HEK293 (cell line): ENCODE measurements at regions not wholly inside any gene's neighbourhood (a gene's known extent, or its start where the extent isn't known, plus 50 kb on each side); places are given as distances from the start of the nearest gene placed in this dataset.

ENCODE experiments used
- CTCF ChIA-PET: fragments of 350-600 bp; formaldehyde crosslinking; extraction: SDS; loops from one replicate; lab custom pipeline; 2021; ENCODE audit warnings: antibody characterized with exemption; lab: Yijun Ruan, JAX
- POLR2A ChIA-PET: fragments of 300-600 bp; formaldehyde crosslinking; extraction: SDS; loops from one replicate; lab custom pipeline; 2020; ENCODE audit warnings: antibody characterized with exemption, inconsistent platforms; lab: Yijun Ruan, JAX
- H3K27ac ChIP-seq: fragments of 200-500 bp; sonication (Bioruptor generic); 2 replicates; pipeline ENCODE4 v1.5.1; 2014; ENCODE audit warnings: low read depth, low read length, control low read depth, inconsistent platforms; ENCODE audit errors: extremely low read depth
- H3K36me3 ChIP-seq, 2 experiments: fragments of 200-500 bp in 1 of 2; sonication (Bioruptor generic) in 1 of 2; 1 replicate in 1 of 2; 2 replicates in 1 of 2; pipeline ENCODE4 v1.5.1; 2014 to 2017; ENCODE audit warnings: inconsistent platforms in 2 of 2, low read length in 2 of 2; ENCODE audit not compliant: control insufficient read depth in 2 of 2, insufficient read depth in 1 of 2
- H3K4me1 ChIP-seq: fragments of 200-500 bp; sonication (Bioruptor generic); 2 replicates; pipeline ENCODE4 v1.5.1; 2014; ENCODE audit warnings: mild to moderate bottlenecking, low read length, inconsistent platforms; ENCODE audit not compliant: control insufficient read depth, insufficient read depth
- H3K4me3 ChIP-seq: 2 replicates; pipeline ENCODE4 v1.5.1; 2011; ENCODE audit warnings: low read depth, mild to moderate bottlenecking, control low read depth, low read length, moderate library complexity
- H3K9me3 ChIP-seq: fragments of 200-500 bp; sonication (Bioruptor generic); 2 replicates; pipeline ENCODE4 v1.5.1; 2014; ENCODE audit warnings: low read depth, low read length, inconsistent platforms; ENCODE audit not compliant: control insufficient read depth, insufficient read depth
- BCL11B ChIP-seq: fragments of 450-650 bp; formaldehyde crosslinking; IDR thresholded peaks from 2 replicates; pipeline ENCODE4 v1.5.1; 2016; ENCODE audit warnings: low read depth, missing biosample characterization, missing genetic modification characterization
- GFI1B ChIP-seq: fragments of 450-650 bp; formaldehyde crosslinking; IDR thresholded peaks from 2 replicates; pipeline ENCODE4 v1.5.1; 2016; ENCODE audit warnings: missing biosample characterization, missing genetic modification characterization
- HOXC10 ChIP-seq: sonication (generic); formaldehyde crosslinking; IDR thresholded peaks from 2 replicates; pipeline ENCODE4 v1.8.1; 2023; ENCODE audit warnings: mild to moderate bottlenecking, missing genetic modification reagents
- IKZF3 ChIP-seq: fragments of 450-650 bp; IDR thresholded peaks from 2 replicates; pipeline ENCODE4 v1.5.0; 2018; ENCODE audit warnings: missing biosample characterization, mild to moderate bottlenecking, missing genetic modification characterization, moderate library complexity
- KLF10 ChIP-seq: fragments of 450-650 bp; IDR thresholded peaks from 2 replicates; pipeline ENCODE4 v1.5.1; 2018; ENCODE audit warnings: missing biosample characterization, mild to moderate bottlenecking, missing genetic modification characterization
- KLF17 ChIP-seq: fragments of 450-650 bp; formaldehyde crosslinking; IDR thresholded peaks from 2 replicates; pipeline ENCODE4 v1.5.1; 2016; ENCODE audit warnings: missing biosample characterization, missing genetic modification characterization
- KLF7 ChIP-seq: fragments of 450-650 bp; formaldehyde crosslinking; IDR thresholded peaks from 2 replicates; pipeline ENCODE4 v1.5.1; 2016; ENCODE audit warnings: missing biosample characterization, missing genetic modification characterization, borderline replicate concordance
- MZF1 ChIP-seq: fragments of 450-650 bp; formaldehyde crosslinking; IDR thresholded peaks from 2 replicates; pipeline ENCODE4 v1.5.1; 2017; ENCODE audit warnings: missing biosample characterization, missing genetic modification characterization, borderline replicate concordance
- ZIC2 ChIP-seq: fragments of 450-650 bp; formaldehyde crosslinking; IDR thresholded peaks from 2 replicates; pipeline ENCODE4 v1.5.1; 2016; ENCODE audit warnings: missing biosample characterization, missing genetic modification characterization
- ZNF140 ChIP-seq: fragments of 450-650 bp; formaldehyde crosslinking; IDR thresholded peaks from 2 replicates; pipeline ENCODE4 v1.5.1; 2016; ENCODE audit warnings: missing biosample characterization, missing genetic modification characterization
- ZNF24 ChIP-seq: fragments of 450-650 bp; formaldehyde crosslinking; IDR thresholded peaks from 2 replicates; pipeline ENCODE4 v1.5.1; 2016; ENCODE audit warnings: missing biosample characterization, missing genetic modification characterization
- ZNF341 ChIP-seq: fragments of 450-650 bp; formaldehyde crosslinking; IDR thresholded peaks from 2 replicates; pipeline ENCODE4; 2016; ENCODE audit warnings: low read depth, missing biosample characterization, missing genetic modification characterization
- ZNF37A ChIP-seq: fragments of 450-650 bp; IDR thresholded peaks from 2 replicates; pipeline ENCODE4 v1.5.1; 2018; ENCODE audit warnings: missing biosample characterization, missing genetic modification characterization
- ZNF510 ChIP-seq: fragments of 450-650 bp; formaldehyde crosslinking; IDR thresholded peaks from 2 replicates; pipeline ENCODE4 v1.5.1; 2018; ENCODE audit warnings: mild to moderate bottlenecking, missing genetic modification characterization, missing biosample characterization; ENCODE audit not compliant: insufficient replicate concordance
- ZNF521 ChIP-seq: fragments of 450-650 bp; formaldehyde crosslinking; IDR thresholded peaks from 2 replicates; pipeline ENCODE4 v1.5.1; 2017; ENCODE audit warnings: missing biosample characterization, mild to moderate bottlenecking, missing genetic modification characterization
- ZNF561 ChIP-seq: fragments of 450-650 bp; IDR thresholded peaks from 2 replicates; pipeline ENCODE4 v1.5.1; 2018; ENCODE audit warnings: missing biosample characterization, missing genetic modification characterization, borderline replicate concordance
- ZNF76 ChIP-seq: fragments of 450-650 bp; formaldehyde crosslinking; IDR thresholded peaks from 2 replicates; pipeline ENCODE4; 2016; ENCODE audit warnings: low read depth, missing biosample characterization, missing genetic modification characterization, borderline replicate concordance
- ZNF791 ChIP-seq: fragments of 450-650 bp; formaldehyde crosslinking; IDR thresholded peaks from 2 replicates; pipeline ENCODE4 v1.5.1; 2016; ENCODE audit warnings: missing biosample characterization, missing genetic modification characterization
- ZNF837 ChIP-seq: fragments of 450-650 bp; formaldehyde crosslinking; IDR thresholded peaks from 2 replicates; pipeline ENCODE4 v1.5.1; 2016; ENCODE audit warnings: missing biosample characterization, missing genetic modification characterization
- TF ChIP-seq, protein P1 (sequence below): fragments of 450-650 bp; formaldehyde crosslinking; IDR thresholded peaks from 2 replicates; pipeline ENCODE4; 2016; ENCODE audit warnings: missing biosample characterization, missing genetic modification characterization
- TF ChIP-seq, protein P2 (sequence below): fragments of 450-650 bp; formaldehyde crosslinking; conservative IDR thresholded peaks from 2 replicates; pipeline ENCODE4 v1.5.1; 2016; ENCODE audit warnings: low read depth, missing biosample characterization, missing genetic modification characterization
- TF ChIP-seq, protein P3 (sequence below): fragments of 450-650 bp; IDR thresholded peaks from 2 replicates; pipeline ENCODE4 v1.5.1; 2018; ENCODE audit warnings: missing biosample characterization, missing genetic modification characterization
- TF ChIP-seq, protein P4 (sequence below): fragments of 450-650 bp; formaldehyde crosslinking; IDR thresholded peaks from 2 replicates; pipeline ENCODE4 v1.5.1; 2016; ENCODE audit warnings: missing biosample characterization, missing genetic modification characterization

DNA sequence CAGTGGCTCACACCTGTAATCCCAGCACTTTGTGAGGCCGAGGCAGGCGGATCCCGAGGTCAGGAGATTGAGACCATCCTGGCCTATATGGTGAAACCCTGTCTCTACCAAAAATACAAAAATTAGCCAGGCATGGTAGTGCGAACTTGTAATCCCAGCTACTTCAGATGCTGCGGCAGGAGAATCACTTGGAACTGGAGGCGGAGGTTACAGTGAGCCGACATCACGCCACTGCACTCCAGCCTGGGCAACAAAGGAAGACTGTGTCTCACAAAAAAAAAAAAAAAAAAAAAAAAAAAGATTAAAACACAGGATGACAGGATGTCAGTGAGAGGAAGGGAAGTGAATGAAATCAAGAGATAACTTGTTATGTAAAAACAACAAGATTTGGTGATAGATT, 1158.5 kb downstream of the PCDH9 start (continued):
- TF ChIP-seq ZNF837 (tag by site-specific recombination), result no peak
- TF ChIP-seq KLF7 (tag by site-specific recombination), result no peak
- no peak for TF ChIP-seq ZNF140 (tag by site-specific recombination)
- no peak for TF ChIP-seq GFI1B (tag by site-specific recombination)
- no peak for TF ChIP-seq MZF1 (tag by site-specific recombination)
- TF ChIP-seq, protein P1, sequence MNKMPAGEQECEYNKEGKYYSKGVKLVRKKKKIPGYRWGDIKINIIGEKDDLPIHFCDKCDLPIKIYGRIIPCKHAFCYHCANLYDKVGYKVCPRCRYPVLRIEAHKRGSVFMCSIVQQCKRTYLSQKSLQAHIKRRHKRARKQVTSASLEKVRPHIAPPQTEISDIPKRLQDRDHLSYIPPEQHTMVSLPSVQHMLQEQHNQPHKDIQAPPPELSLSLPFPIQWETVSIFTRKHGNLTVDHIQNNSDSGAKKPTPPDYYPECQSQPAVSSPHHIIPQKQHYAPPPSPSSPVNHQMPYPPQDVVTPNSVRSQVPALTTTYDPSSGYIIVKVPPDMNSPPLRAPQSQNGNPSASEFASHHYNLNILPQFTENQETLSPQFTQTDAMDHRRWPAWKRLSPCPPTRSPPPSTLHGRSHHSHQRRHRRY (tag by site-specific recombination), result no peak
- no peak for TF ChIP-seq IKZF3 (tag by site-specific recombination)

- ChIA-PET CTCF (no interaction called here), POLR2A (no interaction called here)
- TF ChIP-seq ZIC2 (tag by site-specific recombination) (no peak), ZNF791 (tag by site-specific recombination) (no peak), BCL11B (tag by site-specific recombination) (no peak), ZNF510 (tag by site-specific recombination) (no peak), KLF17 (tag by site-specific recombination) (no peak), ZNF561 (tag by site-specific recombination) (no peak), KLF10 (tag by site-specific recombination) (no peak), ZNF341 (no peak)
- TF ChIP-seq, protein P2, sequence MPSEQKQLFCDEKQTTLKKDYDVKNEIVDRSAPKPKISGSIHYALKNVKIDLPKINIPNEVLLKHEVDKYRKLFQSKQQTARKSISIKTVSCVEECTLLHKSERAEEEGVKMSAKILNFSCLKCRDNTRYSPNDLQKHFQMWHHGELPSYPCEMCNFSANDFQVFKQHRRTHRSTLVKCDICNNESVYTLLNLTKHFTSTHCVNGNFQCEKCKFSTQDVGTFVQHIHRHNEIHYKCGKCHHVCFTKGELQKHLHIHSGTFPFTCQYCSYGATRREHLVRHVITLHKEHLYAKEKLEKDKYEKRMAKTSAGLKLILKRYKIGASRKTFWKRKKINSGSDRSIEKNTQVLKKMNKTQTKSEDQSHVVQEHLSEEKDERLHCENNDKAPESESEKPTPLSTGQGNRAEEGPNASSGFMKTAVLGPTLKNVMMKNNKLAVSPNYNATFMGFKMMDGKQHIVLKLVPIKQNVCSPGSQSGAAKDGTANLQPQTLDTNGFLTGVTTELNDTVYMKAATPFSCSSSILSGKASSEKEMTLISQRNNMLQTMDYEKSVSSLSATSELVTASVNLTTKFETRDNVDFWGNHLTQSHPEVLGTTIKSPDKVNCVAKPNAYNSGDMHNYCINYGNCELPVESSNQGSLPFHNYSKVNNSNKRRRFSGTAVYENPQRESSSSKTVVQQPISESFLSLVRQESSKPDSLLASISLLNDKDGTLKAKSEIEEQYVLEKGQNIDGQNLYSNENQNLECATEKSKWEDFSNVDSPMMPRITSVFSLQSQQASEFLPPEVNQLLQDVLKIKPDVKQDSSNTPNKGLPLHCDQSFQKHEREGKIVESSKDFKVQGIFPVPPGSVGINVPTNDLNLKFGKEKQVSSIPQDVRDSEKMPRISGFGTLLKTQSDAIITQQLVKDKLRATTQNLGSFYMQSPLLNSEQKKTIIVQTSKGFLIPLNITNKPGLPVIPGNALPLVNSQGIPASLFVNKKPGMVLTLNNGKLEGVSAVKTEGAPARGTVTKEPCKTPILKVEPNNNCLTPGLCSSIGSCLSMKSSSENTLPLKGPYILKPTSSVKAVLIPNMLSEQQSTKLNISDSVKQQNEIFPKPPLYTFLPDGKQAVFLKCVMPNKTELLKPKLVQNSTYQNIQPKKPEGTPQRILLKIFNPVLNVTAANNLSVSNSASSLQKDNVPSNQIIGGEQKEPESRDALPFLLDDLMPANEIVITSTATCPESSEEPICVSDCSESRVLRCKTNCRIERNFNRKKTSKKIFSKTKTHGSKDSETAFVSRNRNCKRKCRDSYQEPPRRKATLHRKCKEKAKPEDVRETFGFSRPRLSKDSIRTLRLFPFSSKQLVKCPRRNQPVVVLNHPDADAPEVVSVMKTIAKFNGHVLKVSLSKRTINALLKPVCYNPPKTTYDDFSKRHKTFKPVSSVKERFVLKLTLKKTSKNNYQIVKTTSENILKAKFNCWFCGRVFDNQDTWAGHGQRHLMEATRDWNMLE (tag by site-specific recombination), result no peak
- H3K4me1 ChIP-seq, result no peaks in the 10 kb centered on the region
- no peaks in the 10 kb centered on the region for H3K36me3 ChIP-seq
- H3K4me3 ChIP-seq, result no peak overlapping the region
- H3K9me3 ChIP-seq, result no peaks in the 10 kb centered on the region
- H3K27ac ChIP-seq, result no peak overlapping the region
These were observed 1159.1 kb downstream of the PCDH9 start for GRCh38 chr13:66071029-66071428.

DNA sequence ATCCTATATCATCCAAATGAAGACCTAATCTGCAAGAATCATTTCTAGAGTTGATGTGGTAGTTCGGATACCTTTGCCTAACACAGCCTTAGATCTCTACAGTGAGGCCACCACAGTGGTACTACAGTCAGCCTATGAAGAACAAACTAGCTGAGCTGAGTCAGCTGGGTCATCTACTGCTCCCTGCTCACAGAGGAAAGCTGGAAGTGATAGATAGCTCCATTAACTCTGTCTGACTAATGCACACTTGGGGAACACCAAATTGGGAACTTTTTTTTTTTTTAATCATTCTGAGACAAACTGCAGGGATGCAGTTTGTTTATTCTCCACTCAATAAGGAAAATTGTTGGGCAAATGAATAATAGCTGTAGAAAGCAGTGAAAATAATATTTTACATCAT, 1160.6 kb downstream of the PCDH9 start:
- Histone ChIP-seq H3K9me3 (no peaks in the 10 kb centered on the region), H3K4me3 (no peak overlapping the region), H3K4me1 (no peaks in the 10 kb centered on the region), H3K36me3 (no peaks in the 10 kb centered on the region), H3K27ac (no peak overlapping the region)
- ChIA-PET POLR2A (no interaction called here), CTCF (no interaction called here)
- no peak for TF ChIP-seq ZNF521
- no peak for TF ChIP-seq ZNF37A
- TF ChIP-seq, protein P3, sequence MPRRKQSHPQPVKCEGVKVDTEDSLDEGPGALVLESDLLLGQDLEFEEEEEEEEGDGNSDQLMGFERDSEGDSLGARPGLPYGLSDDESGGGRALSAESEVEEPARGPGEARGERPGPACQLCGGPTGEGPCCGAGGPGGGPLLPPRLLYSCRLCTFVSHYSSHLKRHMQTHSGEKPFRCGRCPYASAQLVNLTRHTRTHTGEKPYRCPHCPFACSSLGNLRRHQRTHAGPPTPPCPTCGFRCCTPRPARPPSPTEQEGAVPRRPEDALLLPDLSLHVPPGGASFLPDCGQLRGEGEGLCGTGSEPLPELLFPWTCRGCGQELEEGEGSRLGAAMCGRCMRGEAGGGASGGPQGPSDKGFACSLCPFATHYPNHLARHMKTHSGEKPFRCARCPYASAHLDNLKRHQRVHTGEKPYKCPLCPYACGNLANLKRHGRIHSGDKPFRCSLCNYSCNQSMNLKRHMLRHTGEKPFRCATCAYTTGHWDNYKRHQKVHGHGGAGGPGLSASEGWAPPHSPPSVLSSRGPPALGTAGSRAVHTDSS (tag by site-specific recombination), result no peak
- TF ChIP-seq HOXC10 (CRISPR knock-in tag), result no peak
- TF ChIP-seq ZNF76 (tag by site-specific recombination), result no peak
- TF ChIP-seq, protein P4, sequence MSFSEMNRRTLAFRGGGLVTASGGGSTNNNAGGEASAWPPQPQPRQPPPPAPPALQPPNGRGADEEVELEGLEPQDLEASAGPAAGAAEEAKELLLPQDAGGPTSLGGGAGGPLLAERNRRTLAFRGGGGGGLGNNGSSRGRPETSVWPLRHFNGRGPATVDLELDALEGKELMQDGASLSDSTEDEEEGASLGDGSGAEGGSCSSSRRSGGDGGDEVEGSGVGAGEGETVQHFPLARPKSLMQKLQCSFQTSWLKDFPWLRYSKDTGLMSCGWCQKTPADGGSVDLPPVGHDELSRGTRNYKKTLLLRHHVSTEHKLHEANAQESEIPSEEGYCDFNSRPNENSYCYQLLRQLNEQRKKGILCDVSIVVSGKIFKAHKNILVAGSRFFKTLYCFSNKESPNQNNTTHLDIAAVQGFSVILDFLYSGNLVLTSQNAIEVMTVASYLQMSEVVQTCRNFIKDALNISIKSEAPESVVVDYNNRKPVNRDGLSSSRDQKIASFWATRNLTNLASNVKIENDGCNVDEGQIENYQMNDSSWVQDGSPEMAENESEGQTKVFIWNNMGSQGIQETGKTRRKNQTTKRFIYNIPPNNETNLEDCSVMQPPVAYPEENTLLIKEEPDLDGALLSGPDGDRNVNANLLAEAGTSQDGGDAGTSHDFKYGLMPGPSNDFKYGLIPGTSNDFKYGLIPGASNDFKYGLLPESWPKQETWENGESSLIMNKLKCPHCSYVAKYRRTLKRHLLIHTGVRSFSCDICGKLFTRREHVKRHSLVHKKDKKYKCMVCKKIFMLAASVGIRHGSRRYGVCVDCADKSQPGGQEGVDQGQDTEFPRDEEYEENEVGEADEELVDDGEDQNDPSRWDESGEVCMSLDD (tag by site-specific recombination), result no peak
- no peak for TF ChIP-seq ZNF24 (tag by site-specific recombination)
